HG02970 (cell line): ENCODE measurements at regions not wholly inside any gene's neighbourhood (a gene's known extent, or its start where the extent isn't known, plus 50 kb on each side); places are given as distances from the start of the nearest gene placed in this dataset.
"Not testable (repeated sequence)": the region's sequence is repeated elsewhere in the genome, so short reads cannot be mapped to it uniquely, and the experiment has no call there.

Experiments used
- ATAC-seq: cut with Tn5 transposase; IDR thresholded peaks from one replicate; pipeline ENCODE4 v1.9.1; 2021; ENCODE audit warnings: mild to moderate bottlenecking, moderate library complexity, moderate number of reproducible peaks; ENCODE audit not compliant: unreplicated experiment, low FRiP score

DNA sequence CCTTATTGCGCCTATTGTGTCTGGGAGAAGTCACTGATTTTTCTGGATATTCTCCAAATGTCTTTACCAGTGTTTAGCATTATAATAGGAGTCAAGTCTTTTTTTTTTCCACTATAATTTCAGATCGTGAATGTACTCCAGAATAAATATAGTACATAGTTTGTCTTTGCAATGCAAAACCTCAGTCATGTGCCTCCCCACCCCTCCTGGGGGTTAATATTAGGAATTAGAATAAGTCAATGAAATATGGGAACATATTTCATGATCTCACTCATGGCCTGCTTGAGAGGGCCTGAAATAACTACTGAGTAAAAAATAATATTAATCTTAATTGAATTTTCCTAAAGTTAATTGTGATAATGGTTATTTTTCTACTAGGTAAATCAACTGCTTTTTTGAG lies 79.0 kb upstream of the TMEM170B start:
- ATAC-seq = no peak

DNA sequence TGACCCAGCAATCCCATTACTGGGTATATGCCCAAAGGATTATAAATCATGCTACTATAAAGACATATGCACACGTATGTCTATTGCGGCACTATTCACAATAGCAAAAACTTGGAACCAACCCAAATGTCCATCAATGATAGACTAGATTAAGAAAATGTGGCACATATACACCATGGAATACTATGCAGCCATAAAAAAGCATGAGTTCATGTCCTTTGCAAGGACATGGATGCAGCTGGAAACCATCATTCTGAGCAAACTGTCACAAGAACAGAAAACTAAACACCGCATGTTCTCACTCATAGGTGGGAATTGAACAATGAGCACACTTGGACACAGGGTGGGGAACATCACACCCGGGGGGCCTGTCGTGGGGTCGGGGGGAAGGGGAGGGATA lies 80.1 kb upstream of the TMEM170B start:
- ATAC-seq = not testable (repeated sequence)

DNA sequence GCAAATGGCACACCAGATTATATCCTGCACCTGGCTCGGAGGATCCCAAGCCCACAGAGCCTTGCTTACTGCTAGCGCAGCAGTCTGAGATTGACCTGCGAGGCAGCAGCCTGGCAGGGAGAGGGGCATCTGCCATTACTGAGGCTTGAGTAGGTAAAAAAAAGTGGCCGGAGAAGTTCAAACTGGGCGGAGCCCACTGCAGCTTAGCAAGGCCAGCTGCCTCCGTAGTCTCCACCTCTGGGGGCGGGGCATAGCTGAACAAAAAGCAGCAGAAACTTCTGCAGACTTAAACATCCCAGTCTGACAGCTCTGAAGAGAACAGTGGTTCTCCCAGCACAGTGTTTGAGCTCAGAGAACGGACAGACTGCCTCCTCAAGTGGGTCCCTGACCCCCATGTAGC lies 85.4 kb upstream of the TMEM170B start:
- ATAC-seq = not testable (repeated sequence)

DNA sequence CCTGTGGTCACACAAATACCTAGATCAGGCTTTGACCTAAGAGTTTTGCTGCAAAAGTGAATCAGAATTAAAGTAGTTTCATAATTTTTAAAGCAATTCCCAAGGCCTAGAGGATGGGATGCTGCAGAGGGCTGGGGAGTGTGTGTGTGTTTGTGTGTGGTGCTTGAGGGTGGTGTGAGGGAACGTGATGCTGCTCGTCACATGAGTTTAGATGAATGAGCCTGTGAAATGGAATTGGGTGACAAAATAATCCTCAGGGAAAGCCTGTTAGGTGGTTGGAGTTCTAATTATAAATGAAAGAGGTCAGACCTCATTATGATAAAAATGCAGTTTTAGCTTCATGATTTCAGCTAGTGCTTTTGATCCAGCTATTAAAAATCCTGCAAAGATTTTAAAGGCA lies 87.5 kb upstream of the TMEM170B start:
- ATAC-seq = no peak

DNA sequence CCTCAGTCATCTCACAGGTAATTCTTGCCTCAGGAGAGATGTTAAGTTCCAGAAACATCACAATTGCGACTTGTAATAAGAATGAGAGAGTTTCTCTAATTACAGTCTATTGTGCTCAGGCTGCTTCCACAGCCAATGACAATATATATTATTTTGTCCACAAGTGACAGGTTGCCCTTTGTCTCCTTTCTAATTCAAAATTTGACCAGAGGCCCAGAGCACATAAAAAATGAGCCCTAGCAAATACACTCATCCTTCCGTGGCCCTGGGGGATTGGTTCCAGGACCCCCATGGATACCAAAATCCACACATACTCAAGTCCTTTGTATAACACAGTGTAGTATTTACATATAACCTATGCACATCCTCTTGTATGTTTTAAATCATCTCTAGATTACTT lies 88.1 kb upstream of the TMEM170B start:
- no peak for ATAC-seq

DNA sequence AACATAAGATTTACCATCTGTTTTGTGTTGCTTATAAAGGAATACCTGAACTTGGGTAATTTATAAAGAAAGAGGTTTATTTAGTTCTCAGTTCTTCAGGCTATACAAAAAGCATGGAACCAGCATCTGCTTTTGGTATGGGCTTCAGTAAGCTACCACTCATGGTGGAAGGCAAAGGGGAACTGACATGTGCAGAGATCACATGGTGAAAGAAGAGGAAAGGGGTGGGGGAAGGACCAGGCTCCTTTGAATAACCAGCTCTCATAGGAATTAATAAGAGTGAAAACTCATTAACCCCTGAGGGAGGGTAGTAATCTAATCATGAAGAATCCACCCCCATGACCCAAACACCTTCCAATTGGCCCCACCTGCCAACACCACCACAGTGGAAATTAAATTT lies 89.5 kb upstream of the TMEM170B start:
- ATAC-seq = no peak

DNA sequence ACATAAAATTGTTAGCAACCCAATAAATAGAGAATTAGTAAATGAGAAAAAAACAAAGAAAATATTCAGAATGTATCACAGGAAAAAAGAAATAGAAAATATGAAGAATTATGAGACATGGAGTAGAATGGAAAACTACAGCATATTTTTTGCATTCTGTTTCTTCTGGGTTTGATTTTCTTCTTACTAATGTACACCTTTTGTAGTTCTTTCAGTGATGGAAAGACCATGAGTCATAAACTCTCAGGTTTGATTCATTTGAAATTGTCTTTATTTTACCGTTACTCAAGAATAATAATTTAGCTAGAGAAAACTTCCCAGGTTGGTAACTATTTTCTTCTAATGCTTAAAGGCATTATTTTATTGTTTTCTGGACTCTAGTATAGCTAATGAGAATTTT lies 90.3 kb upstream of the TMEM170B start:
- ATAC-seq = no peak

DNA sequence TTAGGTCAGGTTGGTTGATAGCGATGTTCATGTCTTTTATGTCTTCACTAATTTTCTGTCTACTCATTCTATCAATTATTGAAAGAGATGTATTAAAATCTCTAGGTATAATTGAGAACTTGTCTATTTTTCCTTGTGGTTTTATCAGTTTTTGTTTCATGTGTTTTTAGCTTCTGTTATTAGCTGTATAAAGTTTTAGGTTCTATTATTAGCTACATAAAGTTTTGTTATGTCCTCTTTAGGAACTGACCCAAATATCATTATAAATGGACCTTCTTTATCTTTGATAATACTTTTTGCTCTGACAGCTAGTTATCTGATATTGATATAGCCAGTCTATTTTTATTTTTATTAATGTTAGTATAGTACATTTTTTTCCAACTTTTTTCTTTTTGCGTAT lies 92.4 kb upstream of the TMEM170B start:
- ATAC-seq = no peak

DNA sequence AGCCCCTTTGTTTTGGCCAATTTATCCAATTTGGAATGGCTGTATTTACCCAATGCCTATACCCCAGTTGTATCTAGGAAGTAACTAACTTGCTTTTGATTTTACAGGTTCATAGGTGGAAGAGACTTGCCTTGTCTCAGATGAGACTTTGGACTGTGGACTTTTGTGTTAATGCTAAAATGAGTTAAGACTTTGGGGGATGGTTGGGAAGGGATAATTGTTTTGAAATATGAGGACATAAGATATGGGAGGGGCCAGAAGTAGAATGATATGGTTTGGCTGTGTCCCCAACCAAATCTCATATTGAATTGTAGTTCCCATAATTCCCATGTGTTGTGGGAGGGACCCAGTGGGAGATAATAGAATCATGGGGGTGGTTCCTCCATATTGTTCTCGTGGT lies 94.4 kb upstream of the TMEM170B start:
- not testable (repeated sequence) for ATAC-seq

DNA sequence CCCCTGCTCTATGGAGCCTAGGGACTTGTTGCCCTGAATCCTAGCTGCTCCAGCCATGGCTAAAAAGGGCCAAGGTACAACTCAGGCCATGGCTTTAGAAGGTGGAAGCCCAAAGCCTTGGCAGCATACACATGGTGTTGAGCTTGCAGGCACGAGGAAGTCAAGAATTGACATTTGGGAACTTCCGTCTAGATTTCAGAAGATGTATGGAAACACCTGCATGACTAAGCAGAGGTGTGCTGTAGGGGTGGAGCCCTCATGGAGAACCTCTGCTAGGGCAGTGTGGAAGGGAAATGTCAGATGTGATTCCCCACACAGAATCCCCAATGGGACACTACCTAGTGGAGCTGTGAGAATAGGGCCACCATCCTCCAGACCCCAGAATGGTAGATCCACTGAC lies 95.1 kb upstream of the TMEM170B start:
- ATAC-seq = no peak

DNA sequence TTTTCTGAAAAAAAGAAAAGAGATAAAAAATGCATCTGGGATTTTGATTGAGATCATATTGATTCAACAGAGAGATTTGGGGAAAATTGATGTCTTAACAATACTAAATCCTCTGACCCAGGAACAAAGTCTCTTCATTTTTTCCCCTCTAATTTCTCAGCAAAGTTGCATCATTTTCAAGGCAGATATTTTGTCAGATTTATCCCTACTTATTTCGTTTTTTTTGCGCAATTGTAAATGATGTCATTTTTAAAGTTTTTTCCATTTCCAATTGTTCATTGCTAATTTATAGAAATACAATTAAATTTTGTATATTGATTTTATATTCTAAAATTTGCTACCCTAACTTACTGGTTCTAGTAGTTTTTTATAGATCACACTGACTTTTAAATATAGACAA lies 97.7 kb upstream of the TMEM170B start:
- no peak for ATAC-seq

DNA sequence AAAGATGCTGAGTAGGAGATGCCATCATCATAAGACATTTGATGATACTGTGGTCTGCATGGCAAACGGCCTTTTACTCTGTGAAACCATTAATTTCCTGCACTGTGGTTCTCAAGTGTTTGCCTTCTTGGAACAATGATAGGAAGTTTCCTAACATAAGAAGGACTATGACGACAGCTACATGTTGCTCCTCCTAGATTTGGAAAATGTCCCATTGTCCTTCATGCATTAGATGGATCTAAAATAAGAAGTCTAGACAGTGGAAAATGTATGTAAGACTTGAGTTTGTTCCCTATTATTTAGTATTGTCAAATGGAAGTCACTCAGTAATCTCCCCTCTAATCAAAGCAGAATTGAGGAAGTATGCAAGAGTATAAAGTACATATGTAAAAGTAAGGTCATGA lies 98.5 kb upstream of the TMEM170B start:
- no peak for ATAC-seq

DNA sequence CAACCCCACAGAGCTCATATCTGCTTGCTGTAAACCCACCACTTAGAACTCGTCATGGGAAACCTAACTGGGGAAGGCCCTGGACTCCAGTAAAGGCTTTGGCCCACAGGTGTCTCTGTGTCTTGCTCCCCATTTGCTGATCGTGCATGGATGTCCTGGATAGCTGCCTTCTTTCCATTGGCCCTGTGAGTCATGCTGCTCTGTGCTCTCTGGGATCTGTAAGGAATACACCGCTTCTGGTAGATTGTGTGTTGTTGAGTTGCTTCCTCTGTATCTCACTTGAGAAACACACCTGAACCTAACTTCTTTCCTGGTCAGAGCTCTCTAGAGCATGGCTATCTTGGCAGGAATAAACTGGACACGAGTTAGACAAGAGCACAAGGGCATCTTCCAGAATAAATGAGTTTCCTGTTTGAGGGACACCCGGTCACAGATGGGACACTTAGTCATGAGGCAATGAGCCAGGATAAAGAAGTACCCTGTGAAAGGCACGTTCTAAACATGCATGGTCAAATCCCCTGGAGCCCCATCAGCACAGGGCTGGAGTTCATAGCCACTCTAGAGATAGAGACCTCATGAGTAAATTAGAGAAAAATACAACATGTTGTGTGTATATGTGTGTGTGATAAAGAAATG lies 99.6 kb upstream of the TMEM170B start:
- no peak for ATAC-seq

DNA sequence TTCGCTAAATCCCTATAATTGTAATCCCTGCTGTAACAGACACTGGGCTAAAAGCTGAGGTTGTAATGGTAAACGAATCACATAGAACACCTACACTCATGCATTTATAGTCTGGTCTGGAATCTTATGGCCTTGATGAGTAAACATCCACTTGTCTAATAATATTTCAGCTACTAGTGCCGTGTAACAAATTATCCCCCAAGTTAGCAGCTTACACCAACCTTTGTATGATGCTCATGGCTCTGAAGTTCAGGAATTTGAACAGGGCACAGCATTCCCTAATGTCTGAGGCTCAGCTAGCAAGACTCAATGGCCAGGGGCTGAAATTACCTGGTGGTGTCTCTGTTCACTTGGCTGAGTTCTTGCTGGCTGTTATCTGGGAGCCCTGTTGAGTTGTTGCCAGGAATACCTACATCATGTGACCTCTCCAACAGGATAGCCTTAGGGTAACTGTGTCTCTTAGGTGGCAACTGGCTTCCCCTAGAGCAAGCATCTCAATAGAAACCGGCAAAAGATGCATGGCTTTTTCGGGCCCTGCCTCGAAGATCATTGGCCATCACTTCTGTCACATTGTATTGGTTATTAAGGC lies 100.9 kb upstream of the TMEM170B start:
- ATAC-seq = no peak

DNA sequence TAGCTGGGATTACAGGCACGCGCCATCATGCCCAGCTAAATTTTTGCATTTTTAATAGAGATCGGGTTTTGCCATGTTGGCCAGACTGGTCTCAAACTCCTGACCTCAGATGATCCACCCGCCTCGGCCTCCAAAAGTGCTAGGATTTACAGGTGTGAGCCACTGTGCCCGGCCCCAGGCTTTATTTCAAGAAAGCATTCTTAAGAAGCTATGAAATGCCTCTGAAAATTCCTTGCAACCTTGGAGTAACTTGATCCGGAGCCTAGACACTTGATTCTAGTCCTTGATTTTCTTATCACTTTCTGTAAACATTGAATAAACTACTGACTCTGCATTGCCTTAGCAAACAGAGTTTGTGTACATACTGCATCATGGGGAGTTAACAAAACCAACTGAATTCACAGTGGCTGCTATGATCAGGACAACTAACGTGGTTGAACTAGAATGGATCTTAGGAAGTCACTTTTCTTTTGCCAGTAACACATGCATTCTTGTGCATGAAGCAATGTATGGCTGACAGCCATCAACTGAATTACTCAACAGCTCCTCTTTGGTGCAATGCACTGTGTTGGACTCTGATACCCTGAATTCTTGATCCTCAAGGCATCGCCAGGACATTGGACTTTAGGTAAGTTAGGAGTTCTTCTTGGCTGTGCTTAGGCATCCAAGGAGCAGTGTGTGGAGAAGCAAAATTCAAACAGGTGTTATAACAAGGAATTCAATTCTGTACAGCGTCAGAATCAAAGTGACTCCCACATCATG lies 102.8 kb upstream of the TMEM170B start:
- no peak for ATAC-seq

DNA sequence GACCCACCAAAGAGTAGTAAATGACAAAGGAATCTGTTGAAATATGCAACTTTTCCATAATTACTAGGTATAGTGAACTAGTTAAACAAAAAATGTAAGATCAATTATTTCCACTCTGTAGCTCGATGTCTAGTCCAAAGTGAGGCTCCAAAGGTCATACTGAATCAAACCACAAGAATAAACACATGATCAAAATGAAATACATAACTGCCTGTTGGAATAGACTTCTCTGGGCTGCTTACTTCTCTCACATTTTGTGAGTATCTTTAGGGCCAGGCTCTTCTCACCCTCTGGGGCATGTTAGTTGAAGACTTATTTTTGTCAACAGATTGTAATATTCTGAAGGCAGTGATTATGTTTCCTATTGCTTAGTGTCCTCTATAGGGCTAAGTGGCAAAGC lies 103.7 kb upstream of the TMEM170B start:
- ATAC-seq = no peak

DNA sequence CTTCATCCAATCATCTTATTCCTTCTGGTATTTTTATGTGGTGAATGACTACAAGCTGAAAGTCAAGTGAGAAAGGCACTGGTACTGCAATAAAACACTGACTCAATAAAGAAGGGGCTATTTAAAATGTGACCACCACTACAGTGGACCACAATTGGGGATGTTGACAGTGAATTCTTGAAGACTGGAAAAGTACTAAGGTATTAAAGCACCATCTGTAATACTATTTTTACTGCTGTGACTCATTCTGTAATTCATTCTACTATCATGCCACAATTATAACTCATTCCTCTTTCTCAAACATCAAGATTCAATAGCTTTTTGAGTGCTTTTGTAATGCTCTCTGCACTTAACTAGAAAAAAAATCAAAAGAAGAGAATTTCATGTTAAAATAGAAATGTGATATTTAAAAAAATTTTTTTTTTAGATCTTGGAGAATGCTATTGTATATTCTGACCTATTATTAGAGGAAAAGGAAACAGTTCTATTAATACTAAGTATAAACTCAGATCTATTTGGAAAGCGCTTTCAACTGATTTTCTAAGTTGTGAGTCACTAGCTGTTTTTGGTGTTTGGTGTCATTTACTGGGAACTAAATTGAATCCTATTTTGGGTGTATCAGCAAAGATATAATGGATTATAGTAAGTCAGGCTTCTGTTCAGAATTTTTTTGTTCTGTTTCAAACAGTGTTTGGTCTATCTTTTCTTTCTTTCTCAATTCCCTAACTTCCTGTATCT lies 104.7 kb upstream of the TMEM170B start:
- ATAC-seq = no peak

DNA sequence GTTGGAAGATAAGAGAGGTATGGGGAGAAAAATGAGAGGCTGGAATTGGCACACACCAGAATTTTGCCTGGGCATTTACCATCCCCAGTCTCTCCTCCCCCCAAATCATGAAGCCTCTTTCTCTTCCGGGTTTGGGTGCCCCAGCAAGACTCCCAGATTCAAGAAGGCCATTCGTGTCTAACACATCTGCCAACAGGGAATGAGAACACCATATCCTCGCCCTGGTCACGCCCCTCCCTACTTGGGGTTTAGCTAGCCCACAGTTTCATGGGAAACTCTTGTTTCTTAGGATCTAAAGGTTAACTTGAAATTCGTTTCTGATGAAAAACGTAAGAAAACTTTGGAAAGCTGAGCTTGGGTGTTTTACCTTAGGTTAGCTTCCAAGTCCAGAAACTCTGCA lies 105.5 kb upstream of the TMEM170B start:
- no peak for ATAC-seq

DNA sequence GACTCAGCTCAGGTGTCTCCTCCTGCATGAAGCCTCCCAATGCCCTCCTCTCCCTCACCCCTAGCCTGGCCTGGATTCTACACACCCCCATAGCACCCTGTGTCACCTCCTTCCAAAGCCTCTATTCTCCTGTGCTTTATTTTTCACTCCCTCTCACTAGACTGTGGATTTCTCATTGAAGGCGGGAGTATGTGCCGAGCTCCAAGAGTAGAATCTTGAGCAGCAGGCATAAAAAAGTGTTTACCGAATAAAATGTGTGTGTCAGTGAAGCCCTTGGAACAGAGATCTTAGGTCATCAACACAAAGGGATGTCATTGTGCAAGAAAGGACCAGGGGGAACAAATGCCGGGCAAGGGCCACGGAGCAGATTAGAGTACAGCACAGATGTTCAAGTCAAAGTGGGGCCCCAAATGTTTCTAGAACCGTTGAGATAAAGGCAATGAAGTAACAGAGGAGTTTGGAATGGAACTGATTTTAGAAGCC lies 106.1 kb upstream of the TMEM170B start:
- no peak for ATAC-seq

DNA sequence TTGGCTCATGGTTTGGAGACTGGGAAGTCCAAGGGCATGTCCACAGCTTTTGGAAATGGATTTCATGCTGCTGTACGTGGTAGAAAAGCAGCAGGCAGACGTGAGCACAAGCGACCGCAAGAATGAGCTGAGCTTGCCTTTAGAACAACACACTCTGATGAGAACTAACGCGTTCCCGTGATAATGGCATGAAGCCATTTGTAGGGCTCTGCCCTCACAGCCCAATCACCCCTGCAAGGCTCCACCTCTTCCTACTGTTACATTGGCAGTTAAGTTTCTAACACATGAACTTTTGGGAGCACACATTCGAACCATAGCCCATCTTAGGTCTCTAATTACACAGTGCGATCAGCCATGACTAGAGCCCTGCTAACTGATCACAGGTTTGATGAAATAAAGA lies 107.5 kb upstream of the TMEM170B start:
- no peak for ATAC-seq

DNA sequence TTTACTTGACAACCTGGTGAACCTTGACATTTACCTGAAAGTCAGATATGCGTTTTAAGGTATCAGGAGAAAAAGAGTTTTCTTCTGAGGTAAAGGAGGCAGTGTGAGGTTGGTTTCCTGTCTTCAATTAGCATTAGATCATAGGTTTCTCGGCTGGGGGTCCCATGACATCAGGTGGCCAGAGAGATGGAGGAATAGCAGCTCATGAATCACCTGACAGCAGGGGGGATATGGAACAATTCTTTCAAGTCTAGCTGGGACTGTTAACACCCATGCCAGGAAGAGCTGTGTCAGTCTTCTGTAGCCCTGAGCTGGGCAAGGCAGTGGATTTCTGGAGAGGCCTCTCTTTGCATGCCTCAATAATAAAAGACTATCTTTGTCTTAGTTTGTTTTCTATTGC lies 108.0 kb upstream of the TMEM170B start:
- ATAC-seq = no peak
